Panc1 (cell line): ENCODE measurements at regions not wholly inside any gene's neighbourhood (a gene's known extent, or its start where the extent isn't known, plus 50 kb on each side); places are given as distances from the start of the nearest gene placed in this dataset.

ENCODE experiments used
- ATAC-seq: fragments of 200-7000 bp; cut with Tn5 transposase; 2 replicates; pipeline ENCODE4 v1.9.1; 2020; ENCODE audit warnings: mild to moderate bottlenecking, moderate library complexity
- BruUV-seq: library from RNA; stranded (reverse); fragments of 400-500 nt; replicated peaks from 2 replicates; lab custom pipeline; 2021; lab: Mats Ljungman, UMichigan
- CTCF ChIA-PET: fragments of 300-600 bp; sonication (Branson Sonifier 250); formaldehyde crosslinking; loops from one replicate; lab custom pipeline; 2022; ENCODE audit warnings: antibody characterized with exemption; lab: Charles Lee
- POLR2A ChIA-PET: fragments of 300-600 bp; sonication (Branson Sonifier 250); formaldehyde crosslinking; loops from one replicate; lab custom pipeline; 2022; ENCODE audit warnings: antibody characterized with exemption; lab: Charles Lee
- DNase-seq: peaks from one replicate; pipeline ENCODE4 v3.0.0-alpha.2; 2010; ENCODE audit warnings: low read depth, low spot score
- H3K27ac ChIP-seq: 2 replicates; pipeline ENCODE4 v1.5.1; 2011; ENCODE audit warnings: mild to moderate bottlenecking, low read length, inconsistent platforms
- H3K27me3 ChIP-seq: fragments of 200-500 bp; sonication (Bioruptor generic); 2 replicates; pipeline ENCODE4 v1.6.0; 2014; ENCODE audit warnings: low read length, inconsistent platforms; ENCODE audit not compliant: control insufficient read depth, insufficient read depth
- H3K36me3 ChIP-seq: fragments of 200-500 bp; sonication (Bioruptor generic); 2 replicates; pipeline ENCODE4 v1.5.1; 2014; ENCODE audit warnings: inconsistent platforms, mild to moderate bottlenecking, low read length, moderate library complexity; ENCODE audit not compliant: control insufficient read depth, insufficient read depth
- H3K4me1 ChIP-seq: 2 replicates; pipeline ENCODE4 v1.5.1; 2011; ENCODE audit warnings: inconsistent platforms, mild to moderate bottlenecking, low read length, moderate library complexity; ENCODE audit not compliant: control insufficient read depth, insufficient read depth
- H3K4me3 ChIP-seq, 2 experiments: 2 replicates each; pipeline ENCODE4 v1.5.1; 2011 to 2012; ENCODE audit warnings: low read depth in 2 of 2, low read length in 2 of 2, mild to moderate bottlenecking in 2 of 2, inconsistent platforms in 1 of 2, moderate library complexity in 1 of 2
- H3K9me3 ChIP-seq: fragments of 200-500 bp; sonication (Bioruptor generic); 2 replicates; pipeline ENCODE4 v1.5.1; 2014; ENCODE audit warnings: low read depth, mild to moderate bottlenecking, inconsistent platforms, low read length, moderate library complexity; ENCODE audit not compliant: control insufficient read depth, insufficient read depth
- CTCF ChIP-seq: fragments of 450-650 bp; IDR thresholded peaks from 2 replicates; pipeline ENCODE4 v1.5.1; 2017; ENCODE audit warnings: mild to moderate bottlenecking
- POLR2AphosphoS5 ChIP-seq: IDR thresholded peaks from 2 replicates; pipeline ENCODE4 v1.6.1; 2012; ENCODE audit warnings: mild to moderate bottlenecking, low read depth, low read length, moderate library complexity
- REST ChIP-seq, 2 experiments: IDR thresholded peaks; 2 replicates each; pipeline ENCODE4 v1.6.1; 2011 to 2012; ENCODE audit warnings: low read depth in 2 of 2, control low read depth in 1 of 2, low read length in 1 of 2, mild to moderate bottlenecking in 1 of 2, moderate library complexity in 1 of 2; ENCODE audit not compliant: insufficient read depth in 1 of 2
- SIN3A ChIP-seq: IDR thresholded peaks from 2 replicates; pipeline ENCODE4 v1.6.1; 2012; ENCODE audit warnings: low read depth, mild to moderate bottlenecking, low read length, moderate library complexity, borderline replicate concordance; ENCODE audit not compliant: insufficient read depth
- TCF7L2 ChIP-seq: IDR thresholded peaks from 2 replicates; pipeline ENCODE4 v1.6.1; 2011; ENCODE audit warnings: mild to moderate bottlenecking, low read depth, low read length, inconsistent platforms
- in situ Hi-C: cut with HindIII; loops from 2 replicates; pipeline ENCODE4 v1.10.0; 2016; ENCODE audit warnings: low sequenced_read_pairs, low pct_unique_long_range_greater_than_20kb
- intact Hi-C: fragments of 100-400 bp; cut with micrococcal nuclease; formaldehyde crosslinking; loops from one replicate; pipeline ENCODE4 v1.10.0; 2022; ENCODE audit not compliant: unreplicated experiment

GRCh38 chr13:85557691-85558467 is 241.3 kb downstream of the SLITRK6 start:
- H3K36me3 ChIP-seq = no peaks in the 10 kb centered on the region
- H3K9me3 ChIP-seq = no peaks in the 10 kb centered on the region
- TF ChIP-seq CTCF (no peak), SIN3A (no peak), POLR2AphosphoS5 (no peak), TCF7L2 (no peak), REST (IDR thresholded peaks at IDR 0.05; ENCODE audit: insufficient read depth in 1 of 2, low read depth in 2 of 2, low read length in 1 of 2) (no peak)
- intact Hi-C loops = no loop called here
- DNase-seq (no peak), ATAC-seq (no peak)
- in situ Hi-C loops = no loop called here
- no peak overlapping the region for H3K27ac ChIP-seq
- no peaks in the 10 kb centered on the region for H3K27me3 ChIP-seq
- no peaks in the 10 kb centered on the region for H3K4me1 ChIP-seq
- no TSS peak for BruUV-seq
- POLR2A ChIA-PET = no interaction called here
- no peak overlapping the region for H3K4me3 ChIP-seq
- CTCF ChIA-PET = no interaction called here

- Histone ChIP-seq H3K36me3 (no peaks in the 10 kb centered on the region), H3K27me3 (no peaks in the 10 kb centered on the region), H3K4me1 (no peaks in the 10 kb centered on the region), H3K4me3 (no peak overlapping the region), H3K27ac (no peak overlapping the region), H3K9me3 (no peaks in the 10 kb centered on the region)
- DNase-seq = no peak
- CTCF ChIA-PET = no interaction called here
- BruUV-seq = no TSS peak
- no peak for TF ChIP-seq REST (IDR thresholded peaks at IDR 0.05; ENCODE audit: insufficient read depth in 1 of 2, low read depth in 2 of 2, low read length in 1 of 2)
- no peak for TF ChIP-seq SIN3A
- no peak for TF ChIP-seq TCF7L2
- TF ChIP-seq CTCF = no peak
- TF ChIP-seq POLR2AphosphoS5 = no peak
- intact Hi-C loops (no loop called here), in situ Hi-C loops (no loop called here)
- POLR2A ChIA-PET = no interaction called here
- ATAC-seq = no peak
These were observed 248.2 kb downstream of the SLITRK6 start for GRCh38 chr13:85551012-85551411.
